Fibroblast of lung (primary cell): ENCODE measurements at regions not wholly inside any gene's neighbourhood (a gene's known extent, or its start where the extent isn't known, plus 50 kb on each side); places are given as distances from the start of the nearest gene placed in this dataset.

Source experiments
- DNase-seq, 2 donors: peaks; one replicate each; pipeline versions ENCODE4 v3.0.0 to v3.0.0-alpha.2; 2010; ENCODE audit warnings: low read depth in 2 of 2
- H2AFZ ChIP-seq: 2 replicates; pipeline ENCODE4 v1.5.1; 2012; ENCODE audit warnings: low read length, control low read depth, inconsistent platforms
- H3K27ac ChIP-seq: 2 replicates; pipeline ENCODE4 v1.5.1; 2011; ENCODE audit warnings: low read length, control low read depth; ENCODE audit not compliant: insufficient read depth
- H3K27me3 ChIP-seq: 2 replicates; pipeline ENCODE4 v1.5.1; 2011; ENCODE audit warnings: mild to moderate bottlenecking, low read length; ENCODE audit not compliant: control insufficient read depth, insufficient read depth
- H3K36me3 ChIP-seq: 2 replicates; pipeline ENCODE4 v1.5.1; 2011; ENCODE audit warnings: low read length; ENCODE audit not compliant: control insufficient read depth, insufficient read depth
- H3K4me1 ChIP-seq: 2 replicates; pipeline ENCODE4 v1.5.1; 2011; ENCODE audit warnings: low read length; ENCODE audit not compliant: control insufficient read depth, insufficient read depth; ENCODE audit errors: extremely low read depth
- H3K4me2 ChIP-seq: 2 replicates; pipeline ENCODE4 v1.5.1; 2011; ENCODE audit warnings: low read length, control low read depth; ENCODE audit not compliant: insufficient read depth; ENCODE audit errors: extremely low read depth
- H3K4me3 ChIP-seq, 4 experiments: fragments of 200-600 bp in 1 of 4; sonication (generic) in 1 of 4; replicated peaks in 1 of 4; 2 replicates each; pipeline ENCODE4 v1.5.1; 2011 to 2016; ENCODE audit warnings: low read length in 4 of 4, low read depth in 3 of 4, mild to moderate bottlenecking in 3 of 4, control low read depth in 2 of 4, inconsistent platforms in 1 of 4, mixed read lengths in 1 of 4; ENCODE audit not compliant: insufficient read depth in 1 of 4; ENCODE audit errors: control extremely low read depth in 1 of 4
- H3K79me2 ChIP-seq: 2 replicates; pipeline ENCODE4 v1.5.1; 2012; ENCODE audit warnings: mild to moderate bottlenecking, low read length, inconsistent platforms; ENCODE audit not compliant: control insufficient read depth, insufficient read depth
- H3K9ac ChIP-seq: 2 replicates; pipeline ENCODE4 v1.5.1; 2011; ENCODE audit warnings: mild to moderate bottlenecking, low read length, control low read depth; ENCODE audit not compliant: insufficient read depth
- H3K9me3 ChIP-seq: 2 replicates; pipeline ENCODE4 v1.5.1; 2012; ENCODE audit warnings: low read depth, low read length; ENCODE audit not compliant: control insufficient read depth, insufficient read depth
- H4K20me1 ChIP-seq: 2 replicates; pipeline ENCODE4 v1.5.1; 2011; ENCODE audit warnings: low read length; ENCODE audit not compliant: control insufficient read depth, insufficient read depth; ENCODE audit errors: extremely low read depth
- CTCF ChIP-seq, 2 donors: IDR thresholded peaks in 1 of 2; conservative IDR thresholded peaks in 1 of 2; 1 replicate in 1 of 2; 2 replicates in 1 of 2; pipeline ENCODE4 v1.5.1; 2011 to 2012; ENCODE audit warnings: low read length in 2 of 2, control low read depth in 1 of 2, inconsistent platforms in 1 of 2, low read depth in 1 of 2, mild to moderate bottlenecking in 1 of 2
- EZH2 ChIP-seq: IDR thresholded peaks from 2 replicates; pipeline ENCODE4 v1.5.1; 2012; ENCODE audit warnings: low read length, control low read depth, mild to moderate bottlenecking; ENCODE audit errors: missing control alignments

GRCh38 chr7:138377306-138377705 lies 82.8 kb upstream of the TRIM24 start:
- Histone ChIP-seq H3K9me3 (no peaks in the 10 kb centered on the region), H3K9ac (no peak overlapping the region), H3K4me2 (no peak overlapping the region), H3K4me1 (no peaks in the 10 kb centered on the region), H2AFZ (no peak overlapping the region), H3K27ac (no peak overlapping the region), H3K79me2 (no peaks in the 10 kb centered on the region), H4K20me1 (no peaks in the 10 kb centered on the region), H3K27me3 (no peaks in the 10 kb centered on the region), H3K4me3 (no peak overlapping the region), H3K36me3 (no peaks in the 10 kb centered on the region)
- DNase-seq, result no peak
- no peak for TF ChIP-seq CTCF (conservative IDR thresholded peaks at IDR 0.05 in 1 of 2, IDR thresholded peaks at IDR 0.05 in 1 of 2; ENCODE audit: low read depth in 1 of 2, low read length in 2 of 2)

GRCh38 chr7:138378741-138379559 lies 81.1 kb upstream of the TRIM24 start:
- Histone ChIP-seq H3K4me3 (no peak overlapping the region), H3K4me2 (no peak overlapping the region), H3K36me3 (no peaks in the 10 kb centered on the region), H2AFZ (no peak overlapping the region), H3K27ac (no peak overlapping the region), H3K4me1 (no peaks in the 10 kb centered on the region), H3K9me3 (no peaks in the 10 kb centered on the region), H3K9ac (no peak overlapping the region), H3K27me3 (no peaks in the 10 kb centered on the region), H4K20me1 (no peaks in the 10 kb centered on the region), H3K79me2 (no peaks in the 10 kb centered on the region)
- TF ChIP-seq EZH2 (no peak), CTCF (conservative IDR thresholded peaks at IDR 0.05 in 1 of 2, IDR thresholded peaks at IDR 0.05 in 1 of 2; ENCODE audit: low read depth in 1 of 2, low read length in 2 of 2) (no peak)
- no peak for DNase-seq

GRCh38 chr7:138382862-138383565 lies 77.0 kb upstream of the TRIM24 start:
- H3K79me2 ChIP-seq, result no peaks in the 10 kb centered on the region
- H3K36me3 ChIP-seq, result no peaks in the 10 kb centered on the region
- no peak for TF ChIP-seq EZH2
- TF ChIP-seq CTCF (conservative IDR thresholded peaks at IDR 0.05 in 1 of 2, IDR thresholded peaks at IDR 0.05 in 1 of 2; ENCODE audit: low read depth in 1 of 2, low read length in 2 of 2), result no peak
- no peak overlapping the region for H2AFZ ChIP-seq
- no peaks in the 10 kb centered on the region for H3K9me3 ChIP-seq
- H3K4me1 ChIP-seq, result no peaks in the 10 kb centered on the region
- no peak overlapping the region for H3K4me2 ChIP-seq
- no peak overlapping the region for H3K9ac ChIP-seq
- H3K27me3 ChIP-seq, result no peaks in the 10 kb centered on the region
- H4K20me1 ChIP-seq, result no peaks in the 10 kb centered on the region
- H3K27ac ChIP-seq, result no peak overlapping the region
- H3K4me3 ChIP-seq, result no peak overlapping the region
- no peak for DNase-seq
